ENCODE measurements at regions not wholly inside any gene's neighbourhood (a gene's known extent, or its start where the extent isn't known, plus 50 kb on each side); places are given as distances from the start of the nearest gene placed in this dataset.

- TF ChIP-seq EZH2phosphoT487 (IDR thresholded peaks at IDR 0.05; ENCODE audit: insufficient read depth, low read depth) (no peak), EZH2 (IDR thresholded peaks at IDR 0.05; ENCODE audit: insufficient read depth, poor library complexity, severe bottlenecking) (no peak)
These were observed 2324.1 kb downstream of the MAT2B start for GRCh38 chr5:165829504-165829903.
